HT-29 (cell line): ENCODE measurements at regions not wholly inside any gene's neighbourhood (a gene's known extent, or its start where the extent isn't known, plus 50 kb on each side); places are given as distances from the start of the nearest gene placed in this dataset.
"Not testable (repeated sequence)": the region's sequence is repeated elsewhere in the genome, so short reads cannot be mapped to it uniquely, and the experiment has no call there.

Experiments used
- DNase-seq: peaks from one replicate; pipeline ENCODE4 v3.0.0-alpha.2; 2015; ENCODE audit warnings: low spot score

- no peak for DNase-seq
Measured at GRCh38 chrX:40853004-40853815, 117.9 kb upstream of the MED14 start.

GRCh38 chrX:40853816-40854123 lies 118.4 kb upstream of the MED14 start:
- DNase-seq, result no peak

GRCh38 chrX:40854242-40854641 lies 118.9 kb upstream of the MED14 start:
- no peak for DNase-seq

- DNase-seq, result no peak
Measured at GRCh38 chrX:40855411-40855810, 120.1 kb upstream of the MED14 start.

- no peak for DNase-seq
Measured at GRCh38 chrX:40855932-40856515, 120.7 kb upstream of the MED14 start.

- DNase-seq, result not testable (repeated sequence)
Measured at GRCh38 chrX:40861952-40862554, 126.7 kb upstream of the MED14 start.

- not testable (repeated sequence) for DNase-seq
Measured at GRCh38 chrX:40863260-40863659, 127.9 kb upstream of the MED14 start.

GRCh38 chrX:40863671-40864070 lies 128.3 kb upstream of the MED14 start:
- no peak for DNase-seq

GRCh38 chrX:40864972-40865371 lies 129.6 kb upstream of the MED14 start:
- DNase-seq, result no peak

GRCh38 chrX:40866893-40867292 lies 131.6 kb upstream of the MED14 start:
- no peak for DNase-seq

GRCh38 chrX:40867352-40867751 lies 132.0 kb upstream of the MED14 start:
- DNase-seq, result no peak

- DNase-seq, result no peak
Measured at GRCh38 chrX:40868868-40869267, 133.5 kb upstream of the MED14 start.

GRCh38 chrX:40870982-40871381 lies 135.6 kb upstream of the MED14 start:
- not testable (repeated sequence) for DNase-seq

GRCh38 chrX:40871385-40872082 lies 136.2 kb upstream of the MED14 start:
- DNase-seq, result no peak

GRCh38 chrX:40872351-40872750 lies 137.0 kb upstream of the MED14 start:
- DNase-seq, result no peak

GRCh38 chrX:40875476-40875875 lies 140.1 kb upstream of the MED14 start:
- no peak for DNase-seq

- peak; percentile 33 for DNase-seq
Measured at GRCh38 chrX:40877887-40878286, 142.5 kb upstream of the MED14 start.

- no peak for DNase-seq
Measured at GRCh38 chrX:40878766-40879165, 143.4 kb upstream of the MED14 start.

GRCh38 chrX:40879172-40879571 lies 143.8 kb upstream of the MED14 start:
- not testable (repeated sequence) for DNase-seq

- no peak for DNase-seq
Measured at GRCh38 chrX:40880712-40881111, 145.4 kb upstream of the MED14 start.

- no peak for DNase-seq
Measured at GRCh38 chrX:40883021-40883619, 147.8 kb upstream of the MED14 start.

- DNase-seq, result no peak
Measured at GRCh38 chrX:40885989-40886388, 150.6 kb upstream of the MED14 start.
